PC-3 (cell line): ENCODE measurements at regions not wholly inside any gene's neighbourhood (a gene's known extent, or its start where the extent isn't known, plus 50 kb on each side); places are given as distances from the start of the nearest gene placed in this dataset.

Experiments used
- ATAC-seq: fragments of 200-7000 bp; cut with Tn5 transposase; 2 replicates; pipeline ENCODE4 v1.9.1; 2020; ENCODE audit warnings: mild to moderate bottlenecking, moderate library complexity
- BruUV-seq: library from RNA; stranded (reverse); fragments of 400-500 nt; replicated peaks from 2 replicates; lab custom pipeline; 2021; lab: Mats Ljungman, UMichigan
- CTCF ChIA-PET: fragments of 300-600 bp; sonication (Branson Sonifier 250); formaldehyde crosslinking; loops from one replicate; lab custom pipeline; 2022; ENCODE audit warnings: antibody characterized with exemption; lab: Charles Lee
- POLR2A ChIA-PET: fragments of 300-600 bp; sonication (Branson Sonifier 250); formaldehyde crosslinking; loops from one replicate; lab custom pipeline; 2022; ENCODE audit warnings: antibody characterized with exemption; ENCODE audit not compliant: unreplicated experiment; lab: Charles Lee
- DNase-seq: peaks from one replicate; pipeline ENCODE4 v3.0.0-alpha.2; 2015
- H2AFZ ChIP-seq: fragments of 300-600 bp; sonication (generic); 2 replicates; pipeline ENCODE4 v1.6.0; 2016; ENCODE audit warnings: antibody characterized with exemption, low read length
- H3F3A ChIP-seq: fragments of 300-600 bp; sonication (generic); one replicate; pipeline ENCODE4 v1.6.0; 2017; ENCODE audit warnings: antibody characterized with exemption, low read length, control low read depth, mild to moderate bottlenecking; ENCODE audit not compliant: unreplicated experiment
- H3K27ac ChIP-seq: fragments of 300-600 bp; sonication (generic); 2 replicates; pipeline ENCODE4 v1.5.1; 2016; ENCODE audit warnings: mild to moderate bottlenecking, low read length
- H3K27me3 ChIP-seq: fragments of 300-600 bp; sonication (generic); 2 replicates; pipeline ENCODE4 v1.6.1; 2016; ENCODE audit warnings: low read length, mixed read lengths
- H3K36me3 ChIP-seq: fragments of 300-600 bp; sonication (generic); 2 replicates; pipeline ENCODE4 v1.6.1; 2016; ENCODE audit warnings: low read depth, mixed run types, low read length, mixed read lengths
- H3K4me1 ChIP-seq: fragments of 300-600 bp; sonication (generic); 2 replicates; pipeline ENCODE4 v1.5.1; 2016; ENCODE audit warnings: low read length; ENCODE audit not compliant: insufficient read depth
- H3K4me2 ChIP-seq: fragments of 300-600 bp; sonication (generic); 2 replicates; pipeline ENCODE4 v1.6.0; 2016; ENCODE audit warnings: low read length
- H3K4me3 ChIP-seq: fragments of 300-600 bp; sonication (generic); 2 replicates; pipeline ENCODE4 v1.5.1; 2016; ENCODE audit warnings: mild to moderate bottlenecking, low read length, mixed read lengths
- H3K79me2 ChIP-seq: fragments of 300-600 bp; sonication (generic); 2 replicates; pipeline ENCODE4 v1.6.1; 2017; ENCODE audit warnings: low read length, mixed read lengths
- H3K9ac ChIP-seq: fragments of 300-600 bp; sonication (generic); 2 replicates; pipeline ENCODE4 v1.6.0; 2016; ENCODE audit warnings: mild to moderate bottlenecking, low read length
- H3K9me2 ChIP-seq: fragments of 300-600 bp; sonication (generic); replicated peaks from 2 replicates; pipeline ENCODE4 v1.6.1; 2016; ENCODE audit warnings: mixed run types, low read length, mixed read lengths
- H3K9me3 ChIP-seq: fragments of 300-600 bp; sonication (generic); 2 replicates; pipeline ENCODE4 v1.6.1; 2016; ENCODE audit warnings: low read length, mixed read lengths
- H4K20me1 ChIP-seq: fragments of 300-600 bp; sonication (generic); 2 replicates; pipeline ENCODE4 v1.6.1; 2016; ENCODE audit warnings: low read length, mixed read lengths
- EZH2 ChIP-seq: fragments of 300-600 bp; sonication (generic); IDR thresholded peaks from one replicate; pipeline ENCODE4 v1.6.1; 2017; ENCODE audit warnings: antibody characterized with exemption, mild to moderate bottlenecking, low read length; ENCODE audit not compliant: unreplicated experiment
- EZH2phosphoT487 ChIP-seq: fragments of 300-600 bp; sonication (generic); IDR thresholded peaks from 2 replicates; pipeline ENCODE4 v1.6.1; 2018; ENCODE audit warnings: mild to moderate bottlenecking, antibody characterized with exemption, low read length, borderline replicate concordance
- intact Hi-C: fragments of 100-400 bp; cut with micrococcal nuclease; formaldehyde crosslinking; loops from 2 replicates; pipeline ENCODE4 v1.9.0; 2023
- TF ChIP-seq, protein P1 (sequence below): fragments of 300-600 bp; sonication (generic); conservative IDR thresholded peaks from 2 replicates; pipeline ENCODE4 v1.5.1; 2017; ENCODE audit warnings: antibody characterized with exemption, low read depth, mild to moderate bottlenecking, low read length

DNA sequence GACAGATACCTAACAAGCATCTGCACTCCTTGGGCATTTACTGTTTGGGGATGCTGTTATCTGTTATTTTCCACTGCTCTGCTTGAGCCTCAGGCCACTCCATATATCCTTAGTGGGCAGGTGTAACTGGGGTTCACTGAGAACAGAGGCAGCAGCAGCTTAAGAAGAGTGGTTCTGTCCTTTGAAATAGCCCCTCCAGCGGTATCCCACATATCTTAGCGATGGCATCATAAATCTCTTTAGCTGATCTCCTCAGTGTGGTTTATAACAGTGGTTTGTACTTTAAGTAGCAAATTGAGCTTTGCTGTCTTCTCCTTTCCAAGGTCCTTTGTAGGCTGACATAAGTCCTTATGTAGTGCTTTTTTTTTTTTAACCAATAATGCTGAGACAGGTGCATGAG, 79.7 kb upstream of the RPRM start:
- Histone ChIP-seq H3K27ac (no peak overlapping the region), H3K4me1 (peaks cover 11% of the 10 kb centered on the region), H3K36me3 (no peaks in the 10 kb centered on the region), H3K27me3 (no peaks in the 10 kb centered on the region), H3K4me3 (no peak overlapping the region), H3K9me2 (no peaks in the 10 kb centered on the region), H3K9ac (no peak overlapping the region), H3F3A (no peaks in the 10 kb centered on the region), H2AFZ (no peak overlapping the region), H3K79me2 (no peaks in the 10 kb centered on the region), H3K4me2 (no peak overlapping the region), H3K9me3 (no peaks in the 10 kb centered on the region), H4K20me1 (no peaks in the 10 kb centered on the region)
- no peak for DNase-seq
- no TSS peak for BruUV-seq
- TF ChIP-seq EZH2, result no peak
- intact Hi-C loops, result no loop called here
- ChIA-PET POLR2A (no interaction called here), CTCF (no interaction called here)
- ATAC-seq, result no peak

DNA sequence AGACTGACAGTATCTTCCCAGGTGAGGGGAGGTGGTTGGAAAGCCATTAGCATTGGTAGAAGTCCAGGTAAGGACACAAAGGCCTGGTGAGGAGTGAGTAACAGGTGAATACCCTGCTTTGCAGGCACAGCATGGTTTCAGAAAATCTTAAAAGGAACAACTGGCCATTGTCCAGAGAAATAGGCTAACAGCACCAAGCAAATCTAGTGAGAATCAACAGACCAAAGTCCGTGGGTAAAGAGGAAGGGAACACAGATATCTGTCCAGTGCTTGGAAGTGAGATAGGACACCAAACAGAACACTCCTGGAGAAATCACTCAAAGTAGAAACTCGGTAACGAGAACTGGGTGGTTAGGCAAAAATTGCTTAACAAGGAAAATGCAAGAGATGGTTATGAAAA, 88.8 kb upstream of the RPRM start:
- CTCF ChIA-PET, result no interaction called here
- ATAC-seq (no peak), DNase-seq (no peak)
- Histone ChIP-seq H3K9me2 (no peaks in the 10 kb centered on the region), H3K4me3 (no peak overlapping the region), H2AFZ (no peak overlapping the region), H3K27me3 (no peaks in the 10 kb centered on the region), H3K79me2 (no peaks in the 10 kb centered on the region), H3K4me1 (no peaks in the 10 kb centered on the region), H3K9me3 (no peaks in the 10 kb centered on the region), H3K4me2 (no peak overlapping the region), H3K9ac (no peak overlapping the region), H3K36me3 (0 out of 2 replicates have a peak, but pooled peaks cover 2% of the 10 kb centered on the region), H3F3A (no peaks in the 10 kb centered on the region), H3K27ac (no peak overlapping the region), H4K20me1 (no peaks in the 10 kb centered on the region)
- POLR2A ChIA-PET, result no interaction called here
- TF ChIP-seq EZH2, result no peak
- TF ChIP-seq, protein P1, sequence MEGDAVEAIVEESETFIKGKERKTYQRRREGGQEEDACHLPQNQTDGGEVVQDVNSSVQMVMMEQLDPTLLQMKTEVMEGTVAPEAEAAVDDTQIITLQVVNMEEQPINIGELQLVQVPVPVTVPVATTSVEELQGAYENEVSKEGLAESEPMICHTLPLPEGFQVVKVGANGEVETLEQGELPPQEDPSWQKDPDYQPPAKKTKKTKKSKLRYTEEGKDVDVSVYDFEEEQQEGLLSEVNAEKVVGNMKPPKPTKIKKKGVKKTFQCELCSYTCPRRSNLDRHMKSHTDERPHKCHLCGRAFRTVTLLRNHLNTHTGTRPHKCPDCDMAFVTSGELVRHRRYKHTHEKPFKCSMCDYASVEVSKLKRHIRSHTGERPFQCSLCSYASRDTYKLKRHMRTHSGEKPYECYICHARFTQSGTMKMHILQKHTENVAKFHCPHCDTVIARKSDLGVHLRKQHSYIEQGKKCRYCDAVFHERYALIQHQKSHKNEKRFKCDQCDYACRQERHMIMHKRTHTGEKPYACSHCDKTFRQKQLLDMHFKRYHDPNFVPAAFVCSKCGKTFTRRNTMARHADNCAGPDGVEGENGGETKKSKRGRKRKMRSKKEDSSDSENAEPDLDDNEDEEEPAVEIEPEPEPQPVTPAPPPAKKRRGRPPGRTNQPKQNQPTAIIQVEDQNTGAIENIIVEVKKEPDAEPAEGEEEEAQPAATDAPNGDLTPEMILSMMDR, result no peak
- TF ChIP-seq EZH2phosphoT487, result no peak
- no TSS peak for BruUV-seq
- intact Hi-C loops, result no loop called here

DNA sequence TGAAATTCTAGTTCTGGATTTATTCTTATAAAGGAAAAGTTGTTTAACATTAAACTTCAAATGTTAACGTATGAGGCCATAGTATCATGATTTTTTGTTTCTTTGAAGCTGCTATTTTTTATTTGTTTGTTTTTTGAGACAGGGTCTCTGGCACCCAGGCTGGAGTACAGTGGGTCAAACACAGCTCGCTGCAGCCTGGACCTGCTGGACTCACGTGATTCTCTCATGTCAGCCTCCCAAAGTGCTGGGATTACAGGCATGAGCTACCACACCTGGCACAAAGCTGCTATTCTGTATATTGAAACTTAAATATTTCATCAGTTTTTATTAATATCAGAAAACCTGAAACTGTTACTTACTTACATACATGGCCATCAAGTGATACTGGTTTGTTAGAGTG, 89.5 kb upstream of the RPRM start:
- Histone ChIP-seq H3K4me2 (no peak overlapping the region), H3F3A (no peaks in the 10 kb centered on the region), H3K79me2 (no peaks in the 10 kb centered on the region), H2AFZ (no peak overlapping the region), H3K9me2 (no peaks in the 10 kb centered on the region), H4K20me1 (no peaks in the 10 kb centered on the region), H3K27ac (no peak overlapping the region), H3K4me3 (no peak overlapping the region), H3K27me3 (no peaks in the 10 kb centered on the region), H3K9ac (no peak overlapping the region), H3K36me3 (0 out of 2 replicates have a peak, but pooled peaks cover 2% of the 10 kb centered on the region), H3K9me3 (no peaks in the 10 kb centered on the region), H3K4me1 (no peaks in the 10 kb centered on the region)
- ATAC-seq, result no peak
- DNase-seq, result no peak
- ChIA-PET CTCF (no interaction called here), POLR2A (no interaction called here)
- no TSS peak for BruUV-seq
- intact Hi-C loops, result no loop called here
- TF ChIP-seq EZH2 (no peak), EZH2phosphoT487 (no peak)
- TF ChIP-seq, protein P1, result no peak
